Naive thymus-derived CD8-positive, alpha-beta T cell (primary cell): ENCODE measurements at regions not wholly inside any gene's neighbourhood (a gene's known extent, or its start where the extent isn't known, plus 50 kb on each side); places are given as distances from the start of the nearest gene placed in this dataset.

Experiments used
- ATAC-seq, 2 donors: fragments of 150-1000 bp; cut with Tn5 transposase in 1 of 2; sonication (Bioruptor Pico), chemical (Tn5 transposase) in 1 of 2; 1 replicate in 1 of 2; 2 replicates in 1 of 2; pipeline ENCODE4 v1.10.0; 2021; ENCODE audit warnings: mild to moderate bottlenecking in 2 of 2, moderate library complexity in 2 of 2
- POLR2A ChIA-PET: fragments of 350-600 bp; sonication (Branson Sonifier 250); formaldehyde crosslinking; loops from one replicate; lab custom pipeline; 2021; ENCODE audit warnings: antibody characterized with exemption; lab: Charles Lee
- DNase-seq, 10 donors: peaks; one replicate each; pipeline versions ENCODE4 v3.0.0 to v3.0.0-alpha.2; 2020 to 2022
- H3K27ac Mint-ChIP-seq, 10 donors: one replicate each; pipeline ENCODE4 v1.8.0; 2020 to 2022; ENCODE audit warnings: mild to moderate bottlenecking in 10 of 10, mixed read lengths in 10 of 10, moderate library complexity in 4 of 10, inconsistent platforms in 1 of 10
- H3K27me3 Mint-ChIP-seq, 5 donors: one replicate each; pipeline ENCODE4 v1.8.0; 2021 to 2022; ENCODE audit warnings: mixed read lengths in 5 of 5
- H3K36me3 Mint-ChIP-seq, 3 donors: one replicate each; pipeline ENCODE4 v1.8.0; 2020 to 2022; ENCODE audit warnings: mixed read lengths in 3 of 3, mild to moderate bottlenecking in 2 of 3, inconsistent platforms in 1 of 3
- H3K4me1 Mint-ChIP-seq, 4 donors: one replicate each; pipeline ENCODE4 v1.8.0; 2021 to 2022; ENCODE audit warnings: mixed read lengths in 4 of 4
- H3K4me3 Mint-ChIP-seq, 10 donors: one replicate each; pipeline ENCODE4 v1.8.0; 2020 to 2022; ENCODE audit warnings: mild to moderate bottlenecking in 10 of 10, mixed read lengths in 10 of 10, moderate library complexity in 6 of 10, inconsistent platforms in 1 of 10
- H3K9me3 Mint-ChIP-seq, 9 donors: one replicate each; pipeline ENCODE4 v1.8.0; 2020 to 2022; ENCODE audit warnings: mixed read lengths in 9 of 9, mild to moderate bottlenecking in 3 of 9, inconsistent platforms in 1 of 9, moderate library complexity in 1 of 9

DNA sequence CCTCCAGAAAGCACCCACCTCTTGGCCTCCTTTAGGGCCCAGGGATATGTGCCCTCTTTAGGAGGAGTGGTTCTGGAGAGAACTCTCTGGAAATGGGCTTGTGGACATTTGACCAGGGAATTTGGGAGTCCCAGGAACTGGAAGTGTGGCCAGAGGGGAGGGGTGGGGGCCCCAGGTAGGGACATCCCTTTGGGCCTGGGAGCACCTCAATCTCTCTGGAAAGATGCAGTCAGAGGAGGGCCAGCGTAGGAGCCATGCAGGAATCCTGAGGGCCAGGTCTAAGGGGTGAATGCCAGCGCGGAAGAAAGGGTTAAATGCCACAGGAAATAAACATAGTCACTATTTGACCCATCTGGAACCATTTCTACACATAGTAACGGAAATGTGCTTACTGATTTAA lies 50.3 kb upstream of the ITGA11 start:
- Mint-ChIP-seq H3K4me1 (no peaks in the 10 kb centered on the region), H3K27me3 (peaks cover 11 to 64% (median 16%) of the 10 kb centered on the region in 5 donors), H3K4me3 (no peak overlapping the region), H3K9me3 (peaks cover 0 to 2% (median 0%) of the 10 kb centered on the region in 9 donors), H3K36me3 (no peaks in the 10 kb centered on the region), H3K27ac (no peak overlapping the region)
- DNase-seq (no peak), ATAC-seq (no peak)
- POLR2A ChIA-PET, result no interaction called here

DNA sequence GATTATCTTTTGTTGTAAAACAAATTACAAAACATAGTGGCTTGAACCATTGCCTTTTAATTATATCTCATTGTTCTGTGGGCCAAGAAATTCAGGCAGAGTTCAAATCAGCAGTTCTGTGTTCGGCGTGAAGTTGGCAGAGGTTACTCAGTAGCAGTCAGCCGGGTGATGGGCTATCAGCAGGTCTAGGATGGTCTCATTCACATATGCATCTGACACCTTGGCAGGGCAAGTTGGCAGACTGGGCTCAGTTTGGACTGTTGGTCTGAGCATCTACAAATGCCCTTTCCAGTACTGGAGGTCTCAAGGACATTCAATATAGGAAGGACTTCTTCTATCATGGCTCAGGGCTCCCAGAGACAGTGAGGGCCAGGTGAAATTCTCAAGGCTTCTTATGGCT lies 51.2 kb upstream of the ITGA11 start:
- Mint-ChIP-seq H3K9me3 (peaks cover 0 to 2% (median 0%) of the 10 kb centered on the region in 9 donors), H3K27ac (no peak overlapping the region), H3K4me3 (no peak overlapping the region), H3K36me3 (no peaks in the 10 kb centered on the region), H3K27me3 (peaks cover 13 to 57% (median 17%) of the 10 kb centered on the region in 5 donors), H3K4me1 (no peaks in the 10 kb centered on the region)
- POLR2A ChIA-PET, result no interaction called here
- DNase-seq (no peak), ATAC-seq (no peak)

DNA sequence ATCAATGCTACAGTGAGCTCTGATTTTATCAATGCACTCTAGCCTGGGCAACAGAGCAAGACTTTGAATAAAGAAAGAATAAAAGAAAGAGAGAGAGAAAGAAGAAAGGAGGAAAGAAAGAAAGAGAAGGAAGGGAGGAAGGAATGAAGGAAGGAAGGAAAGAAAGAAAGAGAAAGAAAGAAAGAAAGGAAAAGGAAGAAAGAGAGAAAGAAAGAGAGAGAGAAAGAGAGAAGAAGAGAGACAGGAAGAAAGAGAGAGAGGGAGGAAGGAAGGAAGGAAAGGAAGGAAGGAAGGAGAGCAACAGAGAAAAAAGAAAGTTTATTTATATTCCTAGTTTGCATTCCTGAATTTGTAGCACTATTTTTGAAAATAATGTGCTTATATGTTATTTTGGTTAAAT lies 52.3 kb upstream of the ITGA11 start:
- Mint-ChIP-seq H3K4me3 (no peak overlapping the region), H3K36me3 (no peaks in the 10 kb centered on the region), H3K9me3 (peaks cover 0 to 2% (median 0%) of the 10 kb centered on the region in 9 donors), H3K4me1 (no peaks in the 10 kb centered on the region), H3K27ac (no peak overlapping the region), H3K27me3 (peaks cover 14 to 54% (median 16%) of the 10 kb centered on the region in 5 donors)
- DNase-seq (no peak), ATAC-seq (no peak)
- POLR2A ChIA-PET, result no interaction called here

DNA sequence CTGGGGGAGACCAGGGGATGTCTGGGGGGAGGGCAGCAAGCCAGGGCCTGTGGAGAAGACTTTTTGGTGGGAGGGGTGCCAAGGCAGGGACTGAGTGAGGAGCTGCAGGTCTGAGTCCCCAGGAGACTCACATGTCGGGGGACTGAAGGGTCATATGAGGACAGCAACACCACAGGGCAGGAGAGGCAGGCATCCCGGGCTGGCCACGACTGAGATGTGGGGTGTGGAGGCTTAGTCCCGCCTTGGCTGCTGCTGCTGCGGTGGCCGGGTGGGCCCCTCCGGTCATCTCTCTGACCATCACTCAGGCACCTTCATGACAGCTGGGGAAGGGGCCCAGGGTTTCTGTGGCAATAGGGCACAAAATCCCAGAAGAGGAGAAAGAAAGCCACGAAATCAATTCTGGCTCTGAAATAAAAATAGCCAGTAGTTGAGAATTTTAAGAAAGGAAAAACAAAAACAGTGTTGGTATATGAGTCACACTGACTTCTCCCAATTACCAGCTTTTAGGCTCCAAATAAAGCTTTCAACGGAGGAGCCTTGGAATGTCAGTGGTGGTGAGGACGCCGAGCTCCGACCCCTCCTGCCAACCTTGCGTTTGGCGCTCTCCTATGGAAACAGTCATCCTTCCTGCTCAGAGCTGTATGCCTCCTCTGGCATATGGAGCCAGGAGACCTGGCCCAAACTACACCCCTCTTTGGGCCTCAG lies 52.9 kb upstream of the ITGA11 start:
- Mint-ChIP-seq H3K4me3 (peak overlapping the region in 1 of 10 donors; percentile 29), H3K27me3 (peaks cover 14 to 54% (median 16%) of the 10 kb centered on the region in 5 donors), H3K4me1 (no peaks in the 10 kb centered on the region), H3K27ac (no peak overlapping the region), H3K36me3 (no peaks in the 10 kb centered on the region), H3K9me3 (peaks cover 0 to 2% (median 0%) of the 10 kb centered on the region in 9 donors)
- POLR2A ChIA-PET, result no interaction called here
- no peak for ATAC-seq
- peak in 1 of 10 donors; percentile 5 for DNase-seq

DNA sequence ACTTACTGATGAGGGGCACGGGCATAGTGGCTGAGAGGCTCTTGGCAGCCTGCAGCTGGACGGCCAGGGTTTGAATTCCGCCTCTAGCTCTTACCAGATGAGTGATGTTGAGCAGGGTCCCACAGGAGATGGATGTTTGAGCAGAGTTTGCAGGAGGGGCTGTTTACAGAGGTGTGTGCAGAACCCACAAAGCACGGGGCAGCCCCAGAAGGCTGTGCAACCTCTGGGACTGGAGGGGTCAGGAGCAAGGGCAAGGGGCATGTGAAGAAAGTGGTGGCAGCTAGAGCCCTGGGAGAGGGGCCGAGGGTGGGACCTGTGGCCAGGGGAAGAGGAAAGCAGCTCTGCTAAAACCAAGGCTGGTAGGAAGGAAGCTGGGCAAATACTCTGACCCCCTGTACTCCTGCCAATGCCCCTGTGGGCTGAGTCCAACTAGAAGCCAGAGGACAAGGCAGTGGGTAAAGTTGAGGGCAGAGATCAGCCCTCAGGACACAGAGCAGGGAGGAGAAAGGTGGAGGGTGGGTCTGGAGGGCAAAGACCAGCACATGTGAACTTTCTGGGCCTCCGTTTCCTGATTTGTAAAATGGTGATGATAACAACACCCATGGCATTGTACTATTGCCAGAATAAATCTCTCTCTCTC lies 53.9 kb upstream of the ITGA11 start:
- peaks cover 0 to 2% (median 0%) of the 10 kb centered on the region in 9 donors for H3K9me3 Mint-ChIP-seq
- POLR2A ChIA-PET, result no interaction called here
- H3K27me3 Mint-ChIP-seq, result peaks cover 15 to 58% (median 21%) of the 10 kb centered on the region in 5 donors
- no peak for ATAC-seq
- no peak for DNase-seq
- H3K27ac Mint-ChIP-seq, result peak overlapping the region in 1 of 10 donors; percentile 81
- no peaks in the 10 kb centered on the region for H3K4me1 Mint-ChIP-seq
- no peak overlapping the region for H3K4me3 Mint-ChIP-seq
- H3K36me3 Mint-ChIP-seq, result no peaks in the 10 kb centered on the region

DNA sequence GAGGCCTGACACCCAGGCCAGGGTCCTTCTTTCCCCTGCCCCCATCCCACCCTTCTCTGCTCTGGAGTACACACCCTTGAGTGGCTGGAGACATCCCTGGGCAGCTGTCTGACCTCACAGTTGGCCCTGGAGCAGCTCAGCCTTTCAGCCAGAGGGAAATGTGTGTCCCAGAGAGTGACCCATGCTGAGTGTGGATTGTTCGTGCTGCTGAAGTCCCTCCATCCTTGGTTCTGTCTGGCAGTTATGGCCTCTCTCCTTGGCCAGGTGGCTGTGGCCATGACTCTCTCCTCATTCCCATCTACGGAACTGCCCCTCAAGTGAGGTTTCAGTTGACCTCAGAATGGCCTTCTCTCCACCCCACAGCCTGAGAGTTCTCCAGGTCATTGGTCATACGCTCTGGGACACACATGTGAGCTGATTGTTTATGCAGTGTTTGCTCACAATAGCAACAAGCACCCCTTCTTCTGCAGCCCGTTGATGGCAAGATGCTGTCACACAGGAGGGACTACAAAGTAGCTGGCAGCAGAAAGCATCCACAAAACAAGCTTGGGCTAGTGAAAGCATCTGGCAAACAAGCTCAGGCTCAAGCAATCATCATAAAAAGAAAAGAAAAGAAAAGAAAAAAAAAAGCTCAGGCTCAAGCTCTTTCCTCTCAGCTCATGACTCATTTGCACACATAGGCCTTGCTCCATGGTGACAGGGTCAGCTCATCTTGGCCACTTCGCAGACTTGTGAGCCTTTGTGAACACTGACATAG lies 55.3 kb upstream of the ITGA11 start:
- DNase-seq (no peak), ATAC-seq (no peak)
- Mint-ChIP-seq H3K27me3 (peaks cover 22 to 56% (median 25%) of the 10 kb centered on the region in 5 donors), H3K9me3 (peaks cover 0 to 2% (median 0%) of the 10 kb centered on the region in 9 donors), H3K36me3 (no peaks in the 10 kb centered on the region), H3K4me1 (no peaks in the 10 kb centered on the region), H3K27ac (peak overlapping the region in 1 of 10 donors; percentile 2), H3K4me3 (no peak overlapping the region)
- POLR2A ChIA-PET, result no interaction called here

DNA sequence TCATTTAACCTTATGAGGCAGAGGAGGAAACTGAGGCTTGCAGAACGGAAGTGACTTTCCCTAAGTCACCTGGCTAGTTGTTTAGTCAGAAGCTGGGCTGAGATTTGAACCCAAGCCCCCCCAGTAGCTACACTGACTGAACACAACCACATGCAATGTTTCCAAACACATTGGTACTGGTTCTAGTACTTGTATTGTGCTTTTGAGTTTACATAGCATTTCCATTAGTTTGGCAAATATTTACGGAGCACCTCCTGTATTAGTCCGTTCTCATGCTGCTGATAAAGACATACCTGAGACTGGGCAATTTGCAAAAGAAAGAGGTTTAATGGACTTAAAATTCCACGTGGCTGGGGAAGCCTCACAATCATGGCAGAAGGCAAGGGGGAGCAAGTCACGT lies 56.3 kb upstream of the ITGA11 start:
- Mint-ChIP-seq H3K4me1 (no peaks in the 10 kb centered on the region), H3K4me3 (no peak overlapping the region), H3K27ac (no peak overlapping the region), H3K9me3 (peaks cover 0 to 2% (median 0%) of the 10 kb centered on the region in 9 donors), H3K36me3 (no peaks in the 10 kb centered on the region), H3K27me3 (peaks cover 16 to 52% (median 25%) of the 10 kb centered on the region in 5 donors)
- POLR2A ChIA-PET, result no interaction called here
- DNase-seq, result no peak
- no peak for ATAC-seq

DNA sequence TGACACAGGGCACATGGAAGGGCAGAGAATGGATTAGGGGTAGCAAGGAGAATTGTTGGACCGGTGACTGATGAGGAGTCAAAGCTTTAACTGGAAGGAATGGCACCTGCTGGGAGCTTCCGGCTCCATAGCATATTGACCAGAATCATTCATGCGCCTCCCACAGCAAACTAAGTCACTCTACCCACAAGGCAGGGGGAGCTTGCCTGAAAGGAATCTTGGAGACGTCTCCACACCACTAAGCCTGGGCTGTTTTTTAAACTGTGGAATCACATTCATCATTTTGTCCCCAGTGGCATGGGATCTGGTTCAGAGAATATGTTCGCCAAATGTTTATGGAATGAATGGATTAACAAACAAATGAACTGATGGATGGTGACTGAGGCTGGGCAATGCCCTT lies 57.0 kb upstream of the ITGA11 start:
- peaks cover 17 to 54% (median 27%) of the 10 kb centered on the region in 5 donors for H3K27me3 Mint-ChIP-seq
- DNase-seq, result no peak
- no peaks in the 10 kb centered on the region for H3K4me1 Mint-ChIP-seq
- no peak overlapping the region for H3K27ac Mint-ChIP-seq
- H3K4me3 Mint-ChIP-seq, result no peak overlapping the region
- peaks cover 0 to 2% (median 0%) of the 10 kb centered on the region in 9 donors for H3K9me3 Mint-ChIP-seq
- no peaks in the 10 kb centered on the region for H3K36me3 Mint-ChIP-seq
- no peak for ATAC-seq
- POLR2A ChIA-PET, result no interaction called here

DNA sequence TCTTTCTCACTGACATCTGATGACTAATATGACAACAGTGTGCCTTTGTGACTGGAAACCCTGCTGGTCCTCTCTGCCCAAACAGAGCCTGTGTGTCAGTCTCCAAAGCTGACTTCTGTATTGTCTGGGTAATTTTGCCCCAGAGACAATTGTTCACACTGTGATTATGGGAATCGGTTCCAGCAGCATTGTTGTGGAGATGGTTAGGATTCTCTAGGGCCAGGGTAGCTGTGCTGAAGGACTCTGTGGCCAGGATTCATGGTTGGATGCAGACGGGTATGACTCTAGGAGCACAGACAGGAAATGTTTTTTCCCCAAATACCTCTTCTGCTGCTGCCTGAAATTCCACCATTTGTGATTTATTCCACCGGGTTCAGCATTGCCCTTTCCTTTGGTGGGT lies 57.5 kb upstream of the ITGA11 start:
- H3K4me3 Mint-ChIP-seq, result no peak overlapping the region
- no peaks in the 10 kb centered on the region for H3K36me3 Mint-ChIP-seq
- DNase-seq, result no peak
- peaks cover 0 to 2% (median 0%) of the 10 kb centered on the region in 4 donors for H3K4me1 Mint-ChIP-seq
- POLR2A ChIA-PET, result no interaction called here
- ATAC-seq, result no peak
- H3K27ac Mint-ChIP-seq, result no peak overlapping the region
- peaks cover 0 to 2% (median 0%) of the 10 kb centered on the region in 9 donors for H3K9me3 Mint-ChIP-seq
- peaks cover 20 to 54% (median 28%) of the 10 kb centered on the region in 5 donors for H3K27me3 Mint-ChIP-seq

DNA sequence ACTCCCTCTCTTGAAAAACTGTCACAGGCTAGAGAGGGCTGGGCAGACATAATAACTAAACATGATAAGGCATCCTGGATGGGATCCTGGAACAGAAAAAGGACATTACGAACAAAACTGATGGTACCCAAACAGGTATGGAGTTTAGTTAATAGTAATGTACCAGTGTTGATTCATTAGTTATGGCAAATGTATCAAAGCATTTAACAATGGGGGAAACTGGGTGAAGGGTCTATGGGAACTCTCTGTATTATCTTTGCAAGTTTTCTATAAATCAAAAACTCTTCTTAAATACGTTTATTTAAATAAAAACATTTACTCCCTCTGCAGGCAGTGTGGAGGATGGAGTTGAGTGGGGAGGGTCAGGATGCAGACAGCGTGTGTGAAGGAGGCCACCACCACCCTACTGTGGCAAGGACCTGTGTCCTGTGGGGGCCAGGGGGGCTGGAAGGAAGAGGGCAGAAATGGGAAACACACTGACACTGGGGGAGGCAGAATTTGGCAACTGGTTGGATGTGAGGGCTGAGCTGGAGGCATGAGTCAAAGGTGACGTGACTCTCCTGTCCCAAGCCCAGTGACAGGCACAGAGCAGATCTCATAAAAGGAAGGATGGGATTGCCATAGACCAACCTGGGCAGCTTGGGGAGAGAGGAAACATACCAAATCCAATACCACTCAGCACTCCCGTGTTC lies 59.6 kb upstream of the ITGA11 start:
- Mint-ChIP-seq H3K36me3 (no peaks in the 10 kb centered on the region), H3K27ac (peak overlapping the region in 1 of 10 donors; percentile 60), H3K27me3 (peaks cover 20 to 34% (median 24%) of the 10 kb centered on the region in 5 donors), H3K4me1 (peaks cover 0 to 2% (median 0%) of the 10 kb centered on the region in 4 donors), H3K9me3 (peaks cover 0 to 3% (median 0%) of the 10 kb centered on the region in 9 donors), H3K4me3 (no peak overlapping the region)
- POLR2A ChIA-PET, result no interaction called here
- no peak for DNase-seq
- ATAC-seq, result no peak

DNA sequence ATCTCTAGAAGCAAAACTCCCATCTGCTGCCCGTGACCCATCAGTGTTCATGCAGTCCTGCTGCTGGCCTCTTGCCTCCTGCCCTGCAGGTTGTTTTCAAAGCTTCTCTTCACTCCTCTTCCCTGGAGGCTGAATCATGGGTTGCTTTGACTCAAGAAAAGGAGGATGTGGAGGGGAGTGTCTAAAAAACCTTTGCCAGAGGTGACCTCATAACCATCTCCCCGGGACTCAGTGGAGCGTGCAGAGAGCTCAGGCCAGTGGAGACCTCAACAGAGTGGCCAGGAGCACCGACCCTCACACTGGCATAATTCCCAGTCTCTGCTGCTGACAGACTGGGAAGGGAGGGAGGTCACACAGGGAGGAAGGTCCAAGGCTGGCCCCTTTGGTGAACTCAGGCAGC lies 60.9 kb upstream of the ITGA11 start:
- no peaks in the 10 kb centered on the region for H3K36me3 Mint-ChIP-seq
- peak in 1 of 10 donors; percentile 3 for DNase-seq
- POLR2A ChIA-PET, result no interaction called here
- peaks cover 0 to 2% (median 0%) of the 10 kb centered on the region in 4 donors for H3K4me1 Mint-ChIP-seq
- H3K27ac Mint-ChIP-seq, result no peak overlapping the region
- no peak overlapping the region for H3K4me3 Mint-ChIP-seq
- peaks cover 17 to 32% (median 22%) of the 10 kb centered on the region in 5 donors for H3K27me3 Mint-ChIP-seq
- H3K9me3 Mint-ChIP-seq, result peaks cover 0 to 3% (median 0%) of the 10 kb centered on the region in 9 donors
- ATAC-seq, result no peak

DNA sequence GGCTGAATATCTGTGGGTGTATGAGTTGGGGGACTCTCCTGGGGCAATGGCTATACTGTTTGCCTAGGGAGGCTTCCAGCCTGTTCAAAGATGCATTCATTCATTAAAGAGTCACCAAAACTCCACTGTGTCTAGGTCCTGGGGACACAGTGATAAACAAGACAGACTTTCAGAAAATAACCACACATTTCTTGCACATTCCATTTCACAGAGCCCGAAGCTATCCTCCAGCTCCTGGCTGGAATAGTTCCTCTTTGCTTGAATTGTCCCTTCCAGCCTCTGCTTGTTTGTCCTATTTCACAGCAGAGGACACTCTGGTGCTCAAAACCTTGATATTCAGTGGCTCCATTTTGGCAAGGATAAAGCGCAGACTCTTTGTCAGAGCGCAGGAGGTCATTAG lies 61.7 kb upstream of the ITGA11 start:
- Mint-ChIP-seq H3K27me3 (peaks cover 15 to 25% (median 18%) of the 10 kb centered on the region in 5 donors), H3K9me3 (peaks cover 0 to 3% (median 0%) of the 10 kb centered on the region in 9 donors), H3K36me3 (no peaks in the 10 kb centered on the region), H3K4me3 (no peak overlapping the region), H3K4me1 (peaks cover 0 to 2% (median 0%) of the 10 kb centered on the region in 4 donors), H3K27ac (no peak overlapping the region)
- POLR2A ChIA-PET, result no interaction called here
- no peak for ATAC-seq
- DNase-seq, result no peak
